ENCODE measurements at regions not wholly inside any gene's neighbourhood (a gene's known extent, or its start where the extent isn't known, plus 50 kb on each side); places are given as distances from the start of the nearest gene placed in this dataset.

DNA sequence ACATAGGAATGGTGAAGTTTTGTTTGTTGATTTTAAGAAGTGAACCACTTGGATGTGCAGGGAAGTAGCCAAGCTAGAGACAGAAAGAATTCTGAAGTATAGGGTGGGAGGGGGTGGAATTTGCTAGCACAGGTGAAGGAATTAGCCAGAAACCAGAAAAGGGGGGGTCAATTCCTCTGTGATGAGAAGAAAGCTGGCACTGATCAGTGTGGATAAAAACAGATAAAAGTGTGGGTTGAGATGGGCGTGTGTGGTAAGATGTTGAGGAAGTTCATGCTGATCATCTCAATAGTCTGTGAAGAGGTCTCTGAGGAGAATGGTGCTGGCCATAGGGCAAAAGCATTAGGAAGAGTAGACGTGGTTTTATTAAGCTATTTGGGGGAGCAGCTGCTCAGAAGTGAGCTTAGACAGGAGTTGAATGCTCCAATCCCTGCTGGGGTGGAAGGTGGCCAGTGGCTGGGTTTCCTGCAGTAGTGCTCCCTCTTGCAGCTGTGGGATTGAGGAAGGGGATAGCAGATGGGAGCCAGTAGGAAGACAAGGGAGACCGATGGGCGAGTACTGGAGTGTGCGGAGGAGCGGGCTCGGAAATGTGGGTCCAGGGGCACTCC, 88.7 kb upstream of the ELL2 start:
- Histone ChIP-seq H3K27ac (no peak overlapping the region), H3K9me3 (no peaks in the 10 kb centered on the region), H3K4me3 (no peak overlapping the region), H3K27me3 (no peaks in the 10 kb centered on the region), H3K36me3 (ENCODE audit: low read depth, missing control alignments) (no peaks in the 10 kb centered on the region), H3K4me1 (no peaks in the 10 kb centered on the region)
- no peak for DNase-seq
- no peak for TF ChIP-seq POLR2A (IDR thresholded peaks at IDR 0.05)
- TF ChIP-seq, protein P1, sequence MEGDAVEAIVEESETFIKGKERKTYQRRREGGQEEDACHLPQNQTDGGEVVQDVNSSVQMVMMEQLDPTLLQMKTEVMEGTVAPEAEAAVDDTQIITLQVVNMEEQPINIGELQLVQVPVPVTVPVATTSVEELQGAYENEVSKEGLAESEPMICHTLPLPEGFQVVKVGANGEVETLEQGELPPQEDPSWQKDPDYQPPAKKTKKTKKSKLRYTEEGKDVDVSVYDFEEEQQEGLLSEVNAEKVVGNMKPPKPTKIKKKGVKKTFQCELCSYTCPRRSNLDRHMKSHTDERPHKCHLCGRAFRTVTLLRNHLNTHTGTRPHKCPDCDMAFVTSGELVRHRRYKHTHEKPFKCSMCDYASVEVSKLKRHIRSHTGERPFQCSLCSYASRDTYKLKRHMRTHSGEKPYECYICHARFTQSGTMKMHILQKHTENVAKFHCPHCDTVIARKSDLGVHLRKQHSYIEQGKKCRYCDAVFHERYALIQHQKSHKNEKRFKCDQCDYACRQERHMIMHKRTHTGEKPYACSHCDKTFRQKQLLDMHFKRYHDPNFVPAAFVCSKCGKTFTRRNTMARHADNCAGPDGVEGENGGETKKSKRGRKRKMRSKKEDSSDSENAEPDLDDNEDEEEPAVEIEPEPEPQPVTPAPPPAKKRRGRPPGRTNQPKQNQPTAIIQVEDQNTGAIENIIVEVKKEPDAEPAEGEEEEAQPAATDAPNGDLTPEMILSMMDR (IDR thresholded peaks at IDR 0.05) = no peak
- intact Hi-C loops (cut with DNase I; ENCODE audit: low total_unique reads) = no loop called here
- 91 to 94% methylated on average over 7 of the region's 7 CpGs for WGBS, 2 donors

DNA sequence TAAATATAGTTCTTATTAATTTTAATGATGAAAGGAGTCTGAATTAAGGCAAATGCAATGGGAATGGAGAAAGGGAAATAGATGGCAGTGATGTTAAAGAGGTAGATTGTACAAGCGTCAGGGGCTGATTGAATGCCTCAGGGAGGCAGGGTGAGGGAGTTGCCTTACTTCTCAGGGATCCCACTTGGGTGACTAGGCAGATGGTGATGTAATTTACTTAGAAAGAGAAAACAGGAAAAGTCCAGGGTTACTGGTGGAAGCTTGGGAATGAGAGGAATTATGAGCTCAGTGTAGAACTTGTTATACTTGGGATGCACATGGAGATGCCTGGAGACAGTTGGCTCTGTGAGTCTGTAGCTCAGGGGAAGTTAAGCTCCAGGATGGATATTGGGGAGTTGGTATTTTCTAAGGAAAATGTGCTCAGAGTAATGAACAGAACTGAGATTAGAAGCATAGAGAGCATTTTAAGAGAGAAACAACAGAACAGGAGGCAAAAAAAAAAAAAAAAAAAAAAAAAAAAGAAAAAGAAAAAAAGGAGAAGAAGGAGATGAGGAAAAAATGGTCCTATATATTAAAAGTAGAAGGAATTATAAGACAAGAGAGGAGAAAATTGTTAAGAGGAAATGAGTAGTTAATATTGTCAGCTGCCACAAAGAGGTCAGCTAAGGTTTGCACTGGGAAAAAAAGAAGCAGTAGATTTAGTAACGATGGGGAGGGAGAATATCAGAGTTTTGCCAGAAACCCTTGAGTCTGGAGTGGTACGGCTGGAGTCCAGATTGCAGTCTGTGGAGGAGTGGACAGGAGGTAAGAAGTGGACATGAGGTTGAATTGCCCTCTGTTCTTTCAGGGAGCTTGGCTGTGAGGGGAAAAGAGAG, 88.0 kb upstream of the ELL2 start:
- H3K9me3 ChIP-seq = no peaks in the 10 kb centered on the region
- 43 to 64% methylated on average over 3 of the region's 3 CpGs for WGBS, 2 donors
- no peak for DNase-seq
- intact Hi-C loops (cut with DNase I; ENCODE audit: low total_unique reads) = no loop called here
- TF ChIP-seq POLR2A (IDR thresholded peaks at IDR 0.05) = no peak
- TF ChIP-seq, protein P1 (IDR thresholded peaks at IDR 0.05) = no peak
- H3K27me3 ChIP-seq = no peaks in the 10 kb centered on the region
- no peak overlapping the region for H3K27ac ChIP-seq
- no peaks in the 10 kb centered on the region for H3K4me1 ChIP-seq
- no peaks in the 10 kb centered on the region for H3K36me3 ChIP-seq (ENCODE audit: low read depth, missing control alignments)
- no peak overlapping the region for H3K4me3 ChIP-seq

DNA sequence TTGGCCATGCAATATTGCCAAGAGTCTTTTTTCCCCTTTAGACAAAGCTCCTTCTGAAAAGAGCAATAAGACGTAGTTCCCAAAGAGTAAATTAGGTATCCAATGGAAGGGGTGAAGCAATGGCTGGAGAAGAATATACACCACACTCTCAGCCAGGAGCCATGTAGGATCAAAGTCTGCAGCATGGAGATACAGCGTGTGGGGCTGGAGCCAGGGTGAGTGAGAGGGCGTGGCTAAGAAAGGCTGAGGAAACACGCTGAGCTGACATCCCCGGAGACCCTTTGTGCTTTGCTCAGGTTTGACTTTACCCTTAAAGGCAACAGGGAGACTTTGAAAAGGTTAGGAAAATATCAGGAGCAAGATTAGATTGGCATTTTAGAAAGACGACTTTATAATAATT, 87.1 kb upstream of the ELL2 start:
- H3K27me3 ChIP-seq = no peaks in the 10 kb centered on the region
- WGBS, 2 donors = 33 to 48% methylated on average over 6 of the region's 6 CpGs
- intact Hi-C loops (cut with DNase I; ENCODE audit: low total_unique reads) = no loop called here
- no peaks in the 10 kb centered on the region for H3K4me1 ChIP-seq
- no peak for DNase-seq
- TF ChIP-seq, protein P1 (IDR thresholded peaks at IDR 0.05) = no peak
- TF ChIP-seq POLR2A (IDR thresholded peaks at IDR 0.05) = no peak
- no peak overlapping the region for H3K4me3 ChIP-seq
- no peaks in the 10 kb centered on the region for H3K36me3 ChIP-seq (ENCODE audit: low read depth, missing control alignments)
- H3K9me3 ChIP-seq = no peaks in the 10 kb centered on the region
- H3K27ac ChIP-seq = no peak overlapping the region

DNA sequence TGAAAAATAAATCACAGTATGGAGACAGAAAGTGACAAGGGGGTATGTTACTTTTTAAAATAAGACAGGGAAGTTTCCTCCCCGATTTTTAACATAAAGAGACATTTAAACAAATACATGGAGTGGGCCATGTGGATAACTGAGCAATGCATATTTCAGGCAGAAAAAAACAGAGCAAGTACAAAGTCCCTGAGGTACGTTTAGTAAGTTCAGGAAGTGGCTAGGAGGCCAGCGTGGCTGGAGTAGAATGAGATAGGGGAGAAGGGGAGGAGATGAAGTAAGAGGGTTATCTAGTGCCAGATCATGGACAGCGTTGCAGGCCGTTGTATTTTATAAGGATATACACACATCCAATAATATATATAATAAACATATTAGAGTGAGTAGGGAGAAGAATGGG, 84.2 kb upstream of the ELL2 start:
- DNase-seq = no peak
- Histone ChIP-seq H3K4me1 (no peaks in the 10 kb centered on the region), H3K4me3 (no peak overlapping the region), H3K27ac (no peak overlapping the region), H3K9me3 (no peaks in the 10 kb centered on the region), H3K27me3 (no peaks in the 10 kb centered on the region), H3K36me3 (ENCODE audit: low read depth, missing control alignments) (no peaks in the 10 kb centered on the region)
- intact Hi-C loops (cut with DNase I; ENCODE audit: low total_unique reads) = no loop called here
- TF ChIP-seq POLR2A (IDR thresholded peaks at IDR 0.05) = no peak
- TF ChIP-seq, protein P1 (IDR thresholded peaks at IDR 0.05) = no peak
- WGBS, 2 donors = 82 to 85% methylated on average over 5 of the region's 5 CpGs
